ENCODE measurements at regions not wholly inside any gene's neighbourhood (a gene's known extent, or its start where the extent isn't known, plus 50 kb on each side); places are given as distances from the start of the nearest gene placed in this dataset.
A peak's percentile ranks its signal among the peaks of the same experiment; 100 is the strongest.

DNA sequence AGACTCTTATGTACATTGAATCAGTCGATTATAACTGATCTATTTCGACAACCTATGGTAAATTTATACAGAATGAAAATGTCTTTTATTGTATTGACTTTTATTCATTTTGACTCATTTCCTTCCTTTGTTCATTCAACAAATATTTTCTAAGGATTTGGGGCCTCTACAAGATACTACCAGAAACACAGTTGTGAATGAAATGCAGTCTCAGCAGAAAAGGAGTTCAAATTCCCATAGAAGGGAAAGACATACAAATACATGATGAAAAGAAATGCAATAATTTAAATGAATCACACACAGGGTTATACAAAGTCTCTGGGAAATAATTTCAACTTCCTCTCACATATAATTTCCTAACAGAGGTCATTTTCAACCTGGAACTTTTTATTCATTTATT, 134.0 kb upstream of the SEMA3A start:
- no peak for DNase-seq (ENCODE audit: low read depth, low spot score)

DNA sequence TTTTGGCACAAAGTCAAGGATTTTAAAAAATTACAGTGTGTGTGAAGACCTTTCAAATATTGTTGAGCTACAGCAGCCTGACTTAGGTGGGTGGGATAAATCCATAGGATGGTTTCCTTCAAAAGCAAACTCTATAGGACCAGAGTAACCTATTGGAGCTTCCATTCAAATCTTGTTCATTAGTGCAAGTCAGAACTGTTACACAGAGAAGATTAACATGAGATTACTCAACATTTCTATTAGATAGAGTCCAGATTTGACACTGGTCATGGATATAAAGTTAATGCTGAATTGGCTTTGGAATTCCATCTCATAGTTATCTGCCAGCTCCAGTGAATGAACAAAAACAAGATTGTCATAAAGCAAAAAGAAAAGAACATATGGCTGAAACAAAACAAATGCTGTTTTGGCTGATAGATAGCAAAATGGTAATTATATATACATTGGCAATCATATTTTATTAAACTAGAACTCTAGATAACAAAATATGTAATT, 129.6 kb upstream of the SEMA3A start:
- DNase-seq (ENCODE audit: low read depth, low spot score), result no peak

DNA sequence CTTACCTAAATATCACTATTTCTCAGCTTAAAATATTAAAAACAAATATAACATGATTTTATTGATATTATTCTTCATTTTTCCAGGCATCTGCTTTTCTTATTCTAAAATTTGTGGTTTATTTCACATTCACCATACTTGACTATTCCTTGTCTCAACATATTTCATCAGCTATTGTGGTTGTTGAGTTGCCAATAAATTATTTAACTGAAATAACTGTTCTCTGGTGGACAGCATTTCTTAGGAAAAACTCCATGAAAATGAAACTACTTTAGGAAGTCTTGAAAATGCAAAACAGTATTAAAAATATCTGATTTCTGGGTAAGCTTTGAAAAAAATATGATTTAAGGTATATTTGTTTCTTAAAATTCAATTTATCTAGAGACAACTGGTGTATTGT, 122.9 kb upstream of the SEMA3A start:
- DNase-seq (ENCODE audit: low read depth, low spot score), result no peak

DNA sequence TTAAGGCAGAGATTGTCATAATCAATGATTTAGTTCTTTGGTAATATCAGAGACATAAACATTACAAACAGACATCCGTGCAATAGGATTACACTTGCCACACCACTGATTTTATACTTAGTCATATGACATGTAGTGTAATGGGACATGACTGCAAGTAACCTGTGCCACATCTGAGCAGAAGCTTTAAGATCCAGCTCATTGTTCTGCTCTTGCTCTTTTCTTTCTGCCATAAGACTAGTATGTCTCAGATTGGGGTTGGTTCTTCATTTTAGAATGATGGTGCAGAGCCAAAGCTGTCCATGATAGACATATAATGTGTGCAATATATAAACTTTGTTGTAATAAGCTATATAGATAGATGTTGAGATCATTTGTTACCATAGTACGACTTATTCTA, 119.7 kb upstream of the SEMA3A start:
- DNase-seq (ENCODE audit: low read depth, low spot score), result no peak

DNA sequence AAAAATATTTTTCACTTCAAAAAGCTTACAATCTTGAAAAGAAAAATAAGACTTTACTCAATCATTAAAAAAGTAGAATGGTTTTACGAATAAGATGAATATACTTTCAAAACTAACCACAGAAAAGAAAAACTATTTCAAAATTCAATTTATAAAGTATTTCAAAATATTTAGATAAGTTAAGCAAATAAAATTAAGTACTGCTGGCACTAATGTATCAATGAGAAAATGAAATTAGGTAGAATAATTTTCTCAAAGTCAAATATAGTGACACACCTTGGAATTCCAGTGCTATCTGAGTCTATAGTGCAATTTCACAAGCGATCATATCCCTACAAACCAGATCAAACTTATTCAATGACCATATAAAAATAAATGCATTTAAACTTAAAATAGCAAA, 109.8 kb upstream of the SEMA3A start:
- no peak for DNase-seq (ENCODE audit: low read depth, low spot score)

DNA sequence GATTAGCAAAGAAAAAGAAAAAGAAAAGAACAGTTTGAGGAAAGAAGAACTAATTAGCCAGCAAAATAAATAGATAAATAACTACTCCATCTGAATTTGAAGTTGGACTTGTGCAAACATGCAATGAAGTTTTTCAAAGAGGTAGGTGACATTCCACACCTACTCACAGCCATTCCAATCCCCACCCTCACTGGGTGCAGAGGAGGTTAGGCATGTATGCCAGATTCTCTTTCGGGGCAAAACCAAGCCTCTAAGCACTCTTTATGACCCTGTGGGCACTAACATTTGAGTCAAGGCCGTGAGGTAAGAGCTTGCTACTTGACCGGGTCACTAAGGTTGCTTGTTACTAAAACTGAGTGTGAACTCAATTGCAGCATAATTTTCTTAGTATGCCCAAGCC, 108.4 kb upstream of the SEMA3A start:
- peak; percentile 3 for DNase-seq (ENCODE audit: low read depth, low spot score)

DNA sequence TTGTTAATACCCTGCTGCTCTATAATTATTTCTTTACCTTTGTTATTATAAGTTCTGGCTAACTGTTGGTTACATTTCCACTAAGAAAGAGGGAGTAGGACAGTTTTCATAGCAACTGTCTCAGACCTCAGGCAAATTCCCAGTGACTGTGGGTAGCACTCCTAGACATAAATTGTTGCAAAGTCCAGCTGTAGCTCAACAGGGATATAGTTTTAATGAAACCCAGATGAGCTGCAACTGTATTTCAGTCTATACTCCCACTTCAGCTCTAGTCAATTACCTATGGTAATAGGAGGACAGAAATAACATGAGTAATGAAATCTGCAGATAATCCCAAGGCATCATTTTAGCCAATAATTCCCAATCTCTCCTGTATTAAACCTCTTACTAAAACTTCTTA, 103.0 kb upstream of the SEMA3A start:
- no peak for DNase-seq (ENCODE audit: low read depth, low spot score)

DNA sequence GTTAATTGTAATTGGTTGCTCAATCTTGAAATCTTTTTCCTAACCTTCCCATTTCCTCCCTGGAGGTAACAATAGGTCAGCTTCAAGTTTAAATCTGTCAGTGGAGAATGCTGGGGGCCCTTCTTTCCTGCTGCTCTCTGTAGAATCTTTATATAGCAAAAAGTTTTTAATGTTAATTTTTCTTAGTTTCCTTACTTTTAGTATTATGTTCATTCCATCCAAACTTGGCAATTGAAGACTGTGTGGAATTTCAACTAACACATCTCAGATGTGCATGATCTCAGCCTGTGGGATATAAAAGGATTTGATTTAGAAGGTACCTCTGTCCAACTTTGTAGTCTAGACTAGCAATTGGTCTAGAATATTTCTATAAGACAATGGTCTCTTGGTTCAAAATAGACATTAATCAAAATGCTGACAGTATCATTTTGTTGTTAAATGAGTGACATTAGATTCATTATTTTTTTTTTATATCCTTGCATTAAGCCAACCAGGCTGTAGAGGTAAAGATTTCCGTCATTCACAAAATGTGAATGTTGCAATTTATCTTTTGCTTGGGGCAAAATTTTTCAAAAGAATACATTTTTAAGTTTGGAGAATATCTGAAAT, 100.4 kb upstream of the SEMA3A start:
- no peak for DNase-seq (ENCODE audit: low read depth, low spot score)

DNA sequence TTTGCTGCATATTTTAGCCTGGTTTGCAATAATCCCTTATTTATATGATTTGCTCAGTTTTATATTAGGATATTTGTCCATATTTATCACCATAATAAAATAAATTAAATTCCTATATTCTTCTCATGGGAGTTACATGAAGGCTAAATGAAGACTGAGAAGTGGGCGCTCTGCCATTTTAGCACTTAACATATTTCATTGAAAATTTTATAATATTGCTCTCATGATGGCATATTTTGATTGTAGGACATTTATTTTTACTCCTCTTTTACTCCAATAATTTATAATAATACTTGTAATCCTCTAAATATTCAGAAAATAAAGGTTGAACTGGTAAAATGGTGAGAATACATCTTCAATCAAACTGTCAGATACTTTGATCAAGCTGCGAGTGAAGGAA, 99.8 kb upstream of the SEMA3A start:
- no peak for DNase-seq (ENCODE audit: low read depth, low spot score)

DNA sequence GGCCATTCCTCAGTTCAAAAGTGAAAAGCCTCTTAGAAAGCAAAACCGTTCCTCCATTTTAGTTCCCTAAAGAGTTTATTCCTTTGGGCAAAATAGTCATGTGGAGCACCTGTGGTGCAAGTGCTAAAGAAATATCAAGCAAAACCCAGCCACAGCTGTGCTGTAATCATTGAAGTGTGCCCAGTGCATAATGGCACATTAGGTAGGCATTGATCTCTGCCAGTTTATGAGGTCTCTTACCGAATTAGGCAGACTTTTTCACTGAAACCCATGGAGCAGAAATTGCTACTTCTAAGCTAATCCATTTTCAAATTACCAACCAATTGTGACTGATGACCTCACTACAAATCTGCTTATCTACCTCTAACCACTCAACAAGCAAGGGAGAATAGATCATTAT, 97.2 kb upstream of the SEMA3A start:
- DNase-seq (ENCODE audit: low read depth, low spot score), result no peak

DNA sequence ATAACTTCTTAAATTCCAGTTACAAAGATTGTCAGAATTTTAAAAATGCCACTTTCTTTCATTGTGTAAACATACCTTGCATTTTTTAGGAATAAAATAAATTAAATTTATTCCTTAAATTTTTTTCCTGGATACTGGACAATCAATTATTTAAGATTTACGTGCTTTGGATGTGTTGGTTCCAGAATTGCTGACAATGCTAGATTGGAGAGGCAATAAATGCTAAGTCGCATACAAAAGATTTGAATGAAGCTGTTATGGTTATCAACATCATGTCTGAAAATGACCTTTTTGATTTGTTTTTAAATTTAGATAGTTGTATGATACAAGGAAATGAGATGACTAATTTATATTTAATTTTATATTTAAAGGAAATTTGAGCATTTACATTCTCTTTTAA, 89.2 kb upstream of the SEMA3A start:
- no peak for DNase-seq (ENCODE audit: low read depth, low spot score)

DNA sequence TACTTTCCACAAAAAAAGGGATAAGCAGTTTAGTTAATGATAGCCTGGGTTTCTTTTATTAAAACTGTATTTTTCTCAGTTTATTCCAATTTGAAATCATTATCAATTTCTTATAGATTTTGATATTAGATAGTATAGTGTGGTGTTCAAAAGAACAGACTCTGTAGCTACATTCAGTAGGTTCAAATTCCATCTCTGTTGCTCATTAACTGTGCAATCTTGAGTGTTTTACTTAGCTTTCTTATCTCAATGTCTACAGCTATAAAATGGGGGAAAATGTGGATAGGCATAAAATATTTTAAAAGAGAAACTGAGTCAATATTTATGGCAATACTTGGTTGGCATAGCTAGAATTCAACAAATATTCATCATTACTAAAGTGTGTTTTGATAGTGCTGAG, 86.9 kb upstream of the SEMA3A start:
- DNase-seq (ENCODE audit: low read depth, low spot score), result no peak

DNA sequence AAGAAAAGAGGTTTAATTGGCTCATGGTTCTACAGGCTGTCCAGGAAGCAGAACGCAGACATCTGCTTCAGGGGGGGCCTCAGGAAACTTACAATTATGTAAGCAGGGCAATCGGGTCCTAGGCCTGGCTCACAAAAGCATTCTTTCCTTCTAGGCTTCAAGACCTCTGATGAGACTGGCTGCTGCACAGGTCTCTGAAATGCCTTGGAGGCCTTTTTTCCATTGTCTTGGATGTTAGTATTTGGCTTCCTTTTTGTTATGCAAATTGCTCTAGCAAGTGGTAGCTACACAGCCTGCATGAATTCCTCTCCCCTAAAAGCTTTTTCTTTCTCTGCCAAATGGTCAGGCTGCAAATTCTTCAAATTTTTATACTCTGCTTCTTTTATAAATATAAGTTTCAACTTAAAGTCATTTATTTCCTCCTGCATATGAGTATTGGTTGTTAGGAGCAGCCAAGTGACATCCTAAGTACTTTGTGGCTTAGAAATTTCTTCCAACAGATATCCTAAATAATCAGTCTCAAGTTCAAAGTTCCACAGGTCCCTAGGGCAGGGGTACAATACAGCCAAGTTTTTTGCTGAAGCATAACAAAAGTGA, 83.1 kb upstream of the SEMA3A start:
- peak; percentile 77 for DNase-seq (ENCODE audit: low read depth, low spot score)

DNA sequence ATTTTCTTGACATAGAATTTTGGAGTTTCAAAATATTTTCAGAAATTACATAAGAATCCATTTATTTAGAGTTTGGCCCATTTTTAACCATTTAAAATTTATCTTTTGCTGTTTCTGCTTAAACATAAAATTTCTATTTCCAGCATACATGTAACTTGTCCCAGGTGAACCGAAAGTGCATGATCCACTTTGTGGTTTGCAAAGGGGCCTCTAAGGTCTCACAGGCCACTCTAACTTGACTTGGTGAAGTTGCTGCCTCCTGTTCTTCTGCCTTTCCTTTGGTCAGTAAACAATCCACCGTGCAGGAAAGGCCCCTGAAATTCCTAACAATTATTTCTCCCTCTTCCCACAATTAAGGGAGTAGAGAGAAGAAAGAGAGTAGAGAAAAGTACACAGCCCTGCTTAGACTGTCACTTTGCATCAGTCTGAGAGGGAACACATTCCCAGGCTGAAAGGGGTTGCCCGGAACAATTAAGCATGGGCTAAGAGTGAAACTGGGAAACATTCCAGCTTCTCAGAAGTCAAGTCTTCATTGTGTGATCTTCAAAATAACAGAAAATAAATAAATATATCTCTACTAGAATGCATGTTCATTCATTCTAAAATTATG, 79.5 kb upstream of the SEMA3A start:
- peak; percentile 49 for DNase-seq (ENCODE audit: low read depth, low spot score)

DNA sequence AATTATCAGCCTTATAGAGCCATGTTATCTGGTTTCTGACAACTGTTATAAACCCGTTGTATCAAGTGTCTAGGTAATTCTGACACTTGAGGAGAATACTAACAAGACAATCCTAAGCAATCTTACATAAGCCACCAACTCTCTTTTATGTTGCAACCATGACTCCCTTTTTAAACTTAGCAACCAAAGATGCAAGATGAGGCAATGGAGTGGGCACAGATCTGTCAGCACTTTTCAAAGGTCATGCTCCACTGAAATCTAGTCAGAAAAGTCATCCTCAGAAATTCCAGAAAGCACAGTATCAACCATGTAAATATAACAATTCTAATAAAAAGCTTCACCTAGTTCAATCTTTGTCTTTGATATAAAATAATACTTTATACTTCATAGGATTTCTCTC, 77.0 kb upstream of the SEMA3A start:
- DNase-seq (ENCODE audit: low read depth, low spot score), result no peak

DNA sequence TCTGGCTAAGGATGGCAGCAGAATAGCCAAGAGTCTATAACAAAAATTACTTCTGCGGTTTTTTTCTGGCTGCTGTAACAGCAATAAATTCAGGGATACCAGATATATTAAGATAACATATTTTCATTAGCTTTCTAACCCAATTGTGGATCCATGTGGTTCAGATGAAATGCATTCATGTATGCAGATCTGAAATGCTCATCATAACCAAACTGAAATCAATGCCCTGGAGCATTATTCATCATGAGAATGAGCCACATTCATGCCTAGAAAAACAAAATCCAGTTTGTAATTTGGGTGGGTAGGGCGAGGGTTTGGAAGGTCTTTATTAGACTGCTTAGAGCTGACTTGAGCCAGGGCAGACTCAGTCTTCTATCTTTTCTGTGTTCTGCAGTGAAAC, 69.8 kb upstream of the SEMA3A start:
- no peak for DNase-seq (ENCODE audit: low read depth, low spot score)

DNA sequence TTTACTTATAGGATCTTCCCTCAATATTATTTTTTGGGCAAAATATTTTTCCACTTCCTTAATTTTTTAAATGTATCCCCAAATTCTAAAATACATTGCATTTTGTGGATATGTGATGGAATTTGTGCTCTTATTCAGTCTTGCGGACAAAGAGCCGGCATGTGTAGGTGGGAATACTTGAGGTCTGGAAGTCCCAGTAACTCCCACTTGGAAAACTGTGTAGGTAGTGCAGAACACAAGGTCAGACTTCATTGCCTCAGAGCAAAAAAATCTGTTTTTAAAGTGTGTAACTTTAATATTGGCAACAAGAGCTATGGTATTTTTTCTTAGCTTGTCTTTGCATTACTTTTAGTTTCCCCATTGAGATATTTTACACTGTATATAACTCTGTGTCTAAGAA, 68.5 kb upstream of the SEMA3A start:
- DNase-seq (ENCODE audit: low read depth, low spot score), result no peak

DNA sequence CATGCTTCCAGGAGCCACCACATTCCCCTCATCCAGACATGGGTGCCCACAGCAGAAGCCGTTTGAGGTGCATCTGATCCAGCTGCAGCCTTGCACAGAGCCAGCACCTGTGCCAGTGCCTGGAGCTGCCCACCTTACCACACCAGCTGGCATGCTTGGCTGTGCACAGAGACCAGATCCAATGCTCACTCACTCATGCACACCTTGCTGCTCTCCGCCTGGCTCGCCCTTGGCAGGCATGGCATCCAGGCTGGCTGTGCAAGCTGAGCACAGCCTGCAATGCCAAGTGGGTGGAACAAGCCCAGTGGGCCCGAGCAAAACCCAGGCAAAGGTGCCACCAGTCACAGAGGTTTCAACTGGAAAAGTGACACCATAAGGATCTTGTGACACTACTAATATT, 66.9 kb upstream of the SEMA3A start:
- DNase-seq (ENCODE audit: low read depth, low spot score), result no peak

DNA sequence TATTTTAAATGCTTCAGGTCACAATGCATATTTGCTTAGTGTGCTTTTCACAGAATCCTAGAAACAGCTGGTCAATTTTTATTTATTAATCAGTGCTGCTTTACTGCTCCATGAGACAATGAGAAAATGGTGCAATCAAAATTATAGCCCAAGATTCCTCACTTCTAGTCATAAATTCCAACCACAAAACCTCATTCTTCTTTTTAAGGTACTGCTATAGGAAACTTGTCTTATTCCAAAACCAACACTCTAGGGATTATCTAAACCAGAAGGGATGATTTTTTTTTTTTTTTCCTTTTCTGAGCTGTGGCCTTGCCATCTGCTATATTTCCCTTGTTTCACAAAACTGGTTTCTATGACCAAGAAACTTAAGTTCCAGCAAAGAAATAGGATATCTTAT, 64.0 kb upstream of the SEMA3A start:
- peak; percentile 46 for DNase-seq (ENCODE audit: low read depth, low spot score)

DNA sequence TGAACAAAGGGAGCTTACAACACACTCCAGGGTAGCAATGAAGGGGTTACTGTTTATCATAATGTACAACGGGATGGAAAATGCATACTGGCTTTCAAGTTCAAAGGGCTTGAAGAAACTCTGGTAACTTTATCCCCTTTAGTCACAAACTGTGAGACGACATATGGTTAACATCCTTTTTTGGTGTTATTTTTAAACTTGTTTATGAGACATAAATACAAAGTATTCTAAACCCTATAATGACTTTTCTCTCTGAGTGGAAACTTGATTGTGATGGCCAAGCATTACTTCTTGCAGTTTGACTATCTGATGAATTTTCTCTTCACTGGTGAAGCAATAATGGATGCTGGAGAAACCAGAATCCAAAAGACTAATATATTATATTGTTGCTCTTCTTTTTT, 62.0 kb upstream of the SEMA3A start:
- no peak for DNase-seq (ENCODE audit: low read depth, low spot score)

DNA sequence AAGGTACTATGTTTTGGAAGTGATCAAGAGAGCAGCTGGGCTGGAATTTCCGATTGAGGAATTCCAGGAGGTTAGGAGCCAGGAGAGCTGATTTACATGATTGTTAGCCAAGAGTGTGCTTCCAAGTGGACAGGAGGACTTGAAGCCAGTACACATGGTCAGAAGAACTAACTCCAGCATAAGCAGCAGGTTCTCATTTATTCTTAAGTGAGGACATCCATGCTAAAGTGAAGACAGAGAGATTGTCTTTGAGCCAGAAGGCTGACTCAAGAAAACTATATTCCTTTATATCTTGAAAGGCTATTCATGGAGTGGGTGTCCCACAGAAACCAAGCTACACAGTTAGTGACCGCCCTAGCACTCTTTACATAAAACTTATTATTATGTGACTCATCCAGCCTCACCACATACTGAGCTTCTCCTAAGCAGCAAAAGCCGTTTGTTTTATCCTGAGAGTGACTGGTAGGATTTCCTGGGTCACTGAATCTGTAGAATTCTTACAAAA, 56.7 kb upstream of the SEMA3A start:
- peak; percentile 79 for DNase-seq (ENCODE audit: low read depth, low spot score)

DNA sequence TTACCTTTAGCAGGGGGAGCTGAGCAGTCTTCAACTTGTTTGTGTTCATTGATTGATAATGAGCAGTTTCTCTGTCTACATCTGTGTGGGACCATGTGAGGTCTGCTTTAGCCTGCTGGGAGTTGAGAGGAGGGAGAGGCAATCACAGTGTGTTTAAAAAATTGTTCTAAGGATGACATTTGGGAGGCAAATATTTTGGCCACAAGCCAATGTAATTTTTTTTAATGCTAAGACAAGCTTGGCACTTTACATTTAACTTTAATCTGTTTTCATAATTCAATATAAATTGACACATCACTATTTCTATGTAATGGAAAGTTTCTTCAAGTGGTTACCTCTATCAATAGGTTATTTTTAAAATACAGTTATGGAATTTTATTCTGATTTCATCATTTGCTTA, 55.9 kb upstream of the SEMA3A start:
- DNase-seq (ENCODE audit: low read depth, low spot score), result no peak

DNA sequence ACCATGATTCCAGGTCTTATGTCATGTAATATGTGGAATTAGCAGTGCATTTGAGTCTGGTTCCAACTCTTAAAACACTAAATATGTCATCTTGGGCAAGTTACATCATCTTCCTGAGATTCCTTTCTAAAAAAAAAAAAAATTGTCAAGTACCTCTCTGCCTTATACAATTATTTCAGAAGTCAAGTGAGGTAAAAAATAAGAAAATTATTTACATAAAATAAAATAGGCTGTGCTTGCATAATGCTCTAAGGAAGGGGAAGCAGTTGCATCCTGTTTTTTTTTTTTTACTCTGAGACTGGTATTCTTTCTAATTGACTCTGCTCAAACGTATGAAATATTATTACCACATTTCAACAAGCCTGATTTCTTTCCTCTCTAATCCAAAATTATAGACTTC, 55.1 kb upstream of the SEMA3A start:
- DNase-seq (ENCODE audit: low read depth, low spot score), result no peak

All from astrocyte of the hippocampus (primary cell).